Activated CD4-positive, alpha-beta T cell treated with anti-CD3 and anti-CD28 coated beads, Interleukin-10, Interleukin-2, amounts not matched to agents 100 ng/mL and 50 ng/mL, durations not matched to agents 16 hours and 8 hours (primary cell): ENCODE measurements at regions not wholly inside any gene's neighbourhood (a gene's known extent, or its start where the extent isn't known, plus 50 kb on each side); places are given as distances from the start of the nearest gene placed in this dataset.

Experiments used
- DNase-seq: peaks from one replicate; pipeline ENCODE4 v3.0.0-alpha.2; 2020

DNA sequence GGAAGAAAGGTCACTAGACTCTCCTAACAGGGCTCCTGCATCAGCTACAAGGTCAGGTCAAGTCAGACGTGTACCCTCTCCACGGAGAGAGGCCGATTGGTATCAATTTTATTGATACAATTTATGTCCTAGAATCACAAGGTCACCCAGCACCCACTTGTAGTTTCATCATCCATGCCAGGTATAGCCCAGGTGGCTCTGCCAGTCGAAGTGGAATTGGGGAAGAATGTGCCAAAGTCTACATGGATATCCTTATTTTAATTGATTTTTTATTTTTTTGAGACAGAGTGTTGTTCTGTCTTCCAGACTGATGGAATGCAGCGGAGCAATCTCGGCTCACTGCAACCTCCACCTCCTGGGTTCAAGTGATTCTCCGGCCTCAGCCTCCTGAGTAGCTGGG is 334.1 kb downstream of the SHANK2 start:
- no peak for DNase-seq

DNA sequence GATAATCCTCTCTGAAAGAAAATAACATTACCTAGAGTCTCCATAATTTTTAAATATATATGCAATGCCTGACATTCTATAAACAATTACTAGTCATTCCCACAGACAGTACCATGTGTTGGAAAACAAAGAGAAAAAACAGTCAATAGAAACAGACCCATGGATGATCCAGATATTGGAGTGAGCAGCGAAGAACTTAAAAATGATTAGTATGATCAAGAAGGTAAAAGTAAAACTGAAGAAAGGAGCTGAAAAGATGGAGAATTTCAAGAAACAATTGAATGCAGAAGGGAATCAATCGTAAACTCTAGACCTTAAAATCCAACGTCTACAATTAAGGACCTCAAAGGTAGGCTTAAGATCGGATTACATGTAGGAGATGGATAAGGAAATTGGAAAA is 330.6 kb downstream of the SHANK2 start:
- DNase-seq: no peak

DNA sequence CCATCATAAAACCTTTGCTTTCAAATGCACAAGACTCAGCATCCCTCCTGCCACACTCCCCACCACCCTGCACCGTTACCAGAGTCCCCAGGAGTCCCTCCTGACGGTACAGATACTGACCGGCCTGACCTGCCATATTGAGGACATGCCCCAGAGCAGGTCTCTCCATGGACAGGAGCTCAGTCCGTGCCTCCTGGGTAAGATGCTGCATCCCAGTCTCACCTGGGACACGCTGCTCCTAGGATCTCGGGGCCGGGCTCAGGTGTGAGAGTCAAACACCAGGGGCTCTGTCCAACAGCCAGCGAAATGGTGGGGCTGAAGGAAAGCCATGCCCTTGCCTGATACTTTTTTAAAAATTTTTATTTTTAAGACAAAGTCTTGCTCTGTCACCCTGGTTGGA is 328.3 kb downstream of the SHANK2 start:
- DNase-seq: no peak

DNA sequence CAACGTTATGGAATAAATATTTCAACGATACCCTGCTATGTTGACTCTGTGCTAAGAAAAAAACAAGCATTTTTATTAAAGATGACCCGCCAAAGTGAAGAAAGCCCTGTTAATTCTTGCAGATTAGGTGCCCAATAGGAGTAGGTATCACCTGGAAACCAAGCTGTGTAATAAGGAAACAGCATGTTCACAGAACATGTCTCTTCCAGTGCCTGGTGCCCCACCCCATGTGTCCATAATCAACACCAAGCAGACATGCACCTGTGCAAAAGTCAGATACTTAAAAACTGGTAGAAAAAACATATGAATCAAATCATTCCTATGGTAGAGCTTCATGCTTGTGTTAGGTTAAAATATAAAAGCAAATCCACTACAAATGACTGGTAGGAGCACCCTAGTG is 327.1 kb downstream of the SHANK2 start:
- no peak for DNase-seq

DNA sequence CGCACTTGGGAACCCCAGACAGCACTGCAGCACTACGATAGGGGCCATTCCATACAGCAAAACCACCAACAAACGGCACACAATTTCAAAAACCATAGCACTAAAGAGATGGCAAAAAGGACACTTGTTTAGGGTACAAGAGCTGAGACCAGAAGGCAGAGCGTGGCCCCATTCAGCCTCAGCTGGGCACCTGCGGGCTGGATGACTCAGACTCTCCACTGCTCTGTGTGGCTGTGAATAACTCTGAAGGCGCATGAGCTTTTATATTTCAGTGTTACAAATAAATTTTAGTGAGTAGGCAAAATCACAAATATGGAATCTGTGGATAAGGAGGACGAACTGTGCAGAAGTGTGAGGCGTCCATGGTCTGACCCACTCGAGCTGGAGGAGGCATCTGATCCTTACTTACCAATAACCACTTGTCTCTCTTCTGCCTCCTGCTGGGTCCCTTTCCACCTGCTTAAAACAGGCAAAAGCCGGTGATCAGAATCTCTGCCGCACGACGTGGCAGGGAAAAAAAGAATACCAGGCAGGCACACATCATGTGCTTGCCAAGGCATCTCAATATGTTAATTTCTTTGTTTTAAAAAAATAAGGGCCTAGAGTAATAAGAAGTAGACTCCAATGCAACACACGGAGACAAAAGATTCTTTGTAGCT is 325.7 kb downstream of the SHANK2 start:
- DNase-seq: no peak

DNA sequence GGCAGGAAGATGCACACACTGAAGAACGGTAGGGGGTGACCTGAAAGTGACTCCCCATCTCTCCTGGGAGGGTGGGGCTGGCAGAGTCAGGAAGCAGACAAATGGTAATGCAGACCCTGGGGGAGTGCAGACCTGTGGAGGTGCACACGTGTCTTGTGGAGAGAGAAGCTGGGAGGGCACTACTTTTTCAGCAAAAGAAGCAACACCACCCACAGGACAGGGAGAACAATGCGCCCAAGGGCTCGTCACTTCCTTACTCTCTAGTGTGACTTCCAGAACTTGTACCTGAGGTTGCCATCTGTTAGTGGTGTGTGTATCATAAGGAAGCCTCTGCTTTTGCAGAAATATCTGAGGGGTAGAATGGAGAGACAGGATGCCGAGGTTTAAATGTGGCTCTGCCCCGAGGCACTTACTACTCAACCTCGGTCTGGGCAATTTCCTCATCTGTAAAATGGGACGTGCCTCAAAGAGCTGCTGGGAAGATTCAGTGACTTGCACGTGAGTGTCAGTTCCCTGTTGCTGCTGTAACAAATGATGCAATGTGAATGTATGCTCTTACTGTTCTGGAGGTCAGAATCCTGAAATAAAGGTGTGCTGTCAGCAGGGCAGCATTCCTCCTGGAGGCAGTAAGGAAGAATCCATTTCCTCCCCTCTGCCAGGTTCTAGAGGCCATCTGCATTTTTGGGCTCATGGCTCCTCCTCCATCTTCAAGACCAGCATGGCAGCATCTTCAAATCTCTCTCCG is 323.4 kb downstream of the SHANK2 start:
- no peak for DNase-seq

DNA sequence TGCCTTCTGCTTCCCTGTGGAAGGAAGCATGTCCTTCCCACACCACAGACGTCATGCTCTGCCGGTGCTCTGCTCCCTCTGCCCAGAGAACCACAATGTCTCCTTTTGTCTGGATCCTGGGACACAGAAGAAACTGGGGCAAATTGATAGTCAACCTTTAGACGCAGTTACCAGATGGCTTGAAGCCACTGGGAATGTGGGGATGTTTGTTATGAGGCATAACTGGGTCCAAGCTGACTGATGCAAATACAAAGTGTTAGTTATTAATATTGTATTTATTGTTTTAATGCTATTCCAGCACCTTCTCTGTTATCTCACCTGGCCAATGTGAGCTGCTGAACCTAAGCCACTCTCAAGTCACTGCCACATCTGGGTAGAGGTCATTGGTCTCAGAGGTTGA is 322.2 kb downstream of the SHANK2 start:
- DNase-seq: no peak

DNA sequence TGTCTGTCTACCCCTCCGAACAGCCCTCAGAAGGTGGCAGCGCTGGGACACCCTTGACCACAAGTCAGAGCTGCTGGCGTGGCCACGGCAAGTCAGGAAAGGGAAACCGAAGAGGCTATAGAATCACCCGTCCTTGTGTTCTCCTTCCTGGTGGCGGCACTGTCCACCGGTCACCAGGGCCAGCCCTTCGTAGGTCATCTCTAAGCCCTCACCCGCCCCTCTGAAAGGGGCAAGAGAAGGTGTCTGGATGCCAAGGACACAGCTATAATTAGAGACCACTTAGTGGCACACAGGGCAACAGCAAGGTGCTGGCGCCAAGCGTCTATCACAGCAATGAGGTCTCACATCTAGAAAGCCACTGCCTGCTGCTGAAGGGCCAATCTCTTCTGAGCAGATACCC is 320.9 kb downstream of the SHANK2 start:
- no peak for DNase-seq

DNA sequence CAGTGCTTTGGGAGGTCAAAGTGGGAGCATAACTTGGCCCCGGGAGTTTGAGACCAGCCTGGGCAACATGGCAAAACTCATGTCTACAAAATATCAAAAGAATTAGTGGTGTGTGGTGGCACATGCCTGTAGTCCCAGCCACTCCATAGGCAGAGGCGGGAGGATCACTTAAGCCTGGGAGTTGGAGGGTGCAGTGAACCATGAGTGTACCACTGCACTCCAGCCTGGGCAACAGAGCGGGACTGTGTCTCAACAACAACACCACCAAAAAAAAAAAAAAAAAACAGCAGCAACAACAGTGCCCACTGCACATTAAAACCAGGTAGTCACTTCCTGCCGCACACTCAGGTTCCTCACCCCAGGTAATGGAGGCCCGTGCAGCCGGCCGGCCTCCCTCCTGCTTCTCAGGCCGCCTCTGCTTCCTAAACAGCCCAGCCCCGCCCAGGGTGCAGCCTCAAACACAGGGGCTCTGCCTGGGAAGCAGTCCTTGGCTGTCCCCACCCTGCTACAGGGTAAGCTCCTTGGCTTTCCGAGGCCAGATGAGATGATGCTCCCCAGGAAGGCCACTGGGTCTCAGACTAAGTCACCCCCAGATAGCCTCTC is 318.3 kb downstream of the SHANK2 start:
- no peak for DNase-seq

DNA sequence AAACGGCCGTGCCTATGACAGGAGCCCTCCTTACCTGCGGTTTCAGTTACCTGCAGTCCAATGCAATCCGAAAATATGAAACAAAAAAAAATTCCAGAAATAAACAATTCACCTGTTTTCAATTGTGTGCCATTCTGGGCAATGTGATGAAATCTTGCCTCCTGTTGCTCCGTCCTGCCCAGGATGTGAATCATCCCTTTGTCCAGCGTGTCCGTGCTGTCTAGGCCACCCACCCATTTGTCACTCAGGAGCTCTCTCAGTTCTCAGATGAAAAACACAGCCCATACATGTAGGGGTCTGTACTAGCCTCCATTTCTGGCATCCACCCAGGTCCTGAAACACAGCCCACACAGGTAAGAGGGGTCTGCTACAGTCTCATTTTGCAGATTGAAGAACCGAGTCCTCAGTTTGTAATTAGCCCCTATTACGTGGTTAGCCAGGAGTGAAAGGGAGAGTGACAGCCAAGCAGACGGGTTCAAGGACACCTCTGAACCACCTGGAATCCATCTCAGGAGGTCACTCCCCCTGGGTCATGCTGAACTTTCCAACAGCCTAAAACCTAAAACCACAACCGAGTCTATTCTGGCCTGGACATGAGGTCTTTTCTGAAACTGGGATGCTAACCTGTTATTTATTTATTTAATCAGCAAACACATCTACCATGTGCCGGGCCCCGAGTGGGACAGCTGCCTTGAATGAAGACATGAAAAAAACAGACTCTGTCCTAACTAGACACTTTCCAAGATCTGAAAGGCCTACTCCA is 317.2 kb downstream of the SHANK2 start:
- no peak for DNase-seq

DNA sequence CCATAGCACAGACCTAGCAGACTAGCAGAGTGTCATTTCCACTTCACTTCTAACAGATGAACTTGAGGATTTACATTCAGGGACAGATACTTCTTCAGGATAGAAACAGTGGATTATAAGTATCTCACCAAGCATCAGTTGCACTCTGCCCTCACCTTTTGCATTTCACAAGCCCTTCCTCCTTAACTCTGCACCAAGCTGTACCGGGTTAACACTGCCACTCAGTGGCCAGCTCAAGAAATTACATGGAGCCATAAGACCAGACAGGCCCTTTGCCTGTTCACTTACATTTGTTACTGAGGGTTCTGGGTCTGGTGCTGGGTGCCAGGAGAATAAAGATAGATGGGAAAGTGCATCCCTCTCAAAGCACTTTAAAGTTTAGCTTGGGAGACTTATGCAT is 309.8 kb downstream of the SHANK2 start:
- DNase-seq: no peak

DNA sequence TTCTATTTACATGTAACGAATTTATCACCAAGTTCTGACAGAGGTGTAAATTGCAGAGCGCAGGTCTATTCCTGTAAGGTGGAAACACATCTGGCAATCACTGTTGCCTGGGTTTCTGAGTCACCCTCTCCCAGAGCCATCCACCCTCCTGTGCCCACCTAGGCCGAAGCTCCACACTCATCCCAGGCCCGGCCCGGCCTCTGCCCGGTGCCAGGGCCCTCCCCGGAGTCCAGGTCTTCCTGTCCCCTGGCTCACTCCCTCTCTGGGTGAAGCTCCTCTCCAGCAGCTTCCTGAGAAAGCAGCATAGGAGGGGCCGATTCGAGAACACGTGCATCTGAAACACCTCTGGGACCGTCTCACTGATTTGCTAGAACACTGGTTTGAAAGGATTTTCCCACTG is 308.2 kb downstream of the SHANK2 start:
- no peak for DNase-seq

DNA sequence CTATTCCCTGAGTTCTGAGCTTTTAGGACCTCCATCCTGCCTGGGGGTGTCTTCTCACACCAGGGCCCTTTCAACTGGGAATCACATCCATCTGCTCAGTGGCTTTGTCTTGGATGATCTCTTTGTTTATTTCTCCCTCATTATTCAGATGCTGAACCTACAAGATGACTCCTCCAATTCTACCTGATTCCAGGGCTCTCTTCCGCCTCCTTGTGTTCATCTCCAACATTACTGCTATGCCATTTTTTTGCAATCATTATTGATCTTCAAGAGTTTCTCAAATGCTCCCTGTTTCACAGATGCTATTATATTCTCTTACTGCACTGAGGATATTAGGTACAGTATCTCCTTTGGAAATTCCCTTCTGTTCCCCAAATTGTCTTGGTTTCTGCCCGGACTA is 307.7 kb downstream of the SHANK2 start:
- no peak for DNase-seq

DNA sequence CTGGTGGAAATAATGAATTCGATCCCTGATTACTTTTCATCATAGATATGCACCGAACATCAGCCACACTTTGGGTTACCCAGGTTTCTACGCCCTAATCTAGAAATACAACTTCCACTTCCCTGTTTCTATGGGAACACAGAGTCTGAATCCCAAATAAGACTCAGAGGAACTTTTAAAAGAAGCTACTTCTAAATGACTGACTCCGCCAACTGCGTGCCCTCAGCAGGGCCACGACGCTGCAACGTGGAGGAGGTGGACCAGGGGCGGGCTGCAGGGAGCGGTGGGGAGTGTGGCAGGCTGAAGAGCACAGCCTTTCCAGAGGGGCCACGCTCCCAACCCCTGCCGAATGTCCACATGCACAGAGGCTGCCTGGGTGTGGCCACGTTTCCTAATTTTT is 304.0 kb downstream of the SHANK2 start:
- no peak for DNase-seq

DNA sequence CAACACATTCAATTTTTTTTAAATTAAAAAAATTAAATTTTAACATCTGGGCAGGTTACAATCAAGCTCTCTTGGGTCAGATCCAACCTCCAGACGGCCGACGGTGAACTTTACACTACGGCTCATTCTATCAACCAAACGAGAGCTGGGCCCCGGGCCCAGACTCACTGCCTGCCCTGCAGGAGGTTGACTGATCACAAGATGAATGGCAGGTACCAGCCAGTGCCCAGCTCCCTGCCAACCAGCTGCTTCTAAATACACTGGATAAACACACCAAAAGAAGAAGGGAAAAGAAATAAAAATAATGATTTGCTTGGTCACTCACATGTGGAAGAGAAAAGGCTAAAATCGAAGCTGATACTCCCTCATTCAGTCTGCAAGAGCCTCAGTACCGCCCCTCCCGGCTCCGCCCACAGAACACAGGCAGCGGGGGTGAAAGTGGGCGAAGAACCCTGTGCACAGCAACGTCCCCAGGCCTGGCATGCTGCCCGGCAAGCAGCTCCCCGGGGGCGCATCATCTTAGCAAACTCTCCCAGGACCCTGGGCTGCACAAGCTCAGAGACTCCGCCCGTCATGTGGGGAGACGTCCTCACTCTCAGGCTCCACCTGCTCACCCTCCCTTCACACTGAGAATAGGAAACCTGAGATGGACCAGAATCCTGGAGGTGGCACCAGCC is 303.4 kb downstream of the SHANK2 start:
- no peak for DNase-seq

DNA sequence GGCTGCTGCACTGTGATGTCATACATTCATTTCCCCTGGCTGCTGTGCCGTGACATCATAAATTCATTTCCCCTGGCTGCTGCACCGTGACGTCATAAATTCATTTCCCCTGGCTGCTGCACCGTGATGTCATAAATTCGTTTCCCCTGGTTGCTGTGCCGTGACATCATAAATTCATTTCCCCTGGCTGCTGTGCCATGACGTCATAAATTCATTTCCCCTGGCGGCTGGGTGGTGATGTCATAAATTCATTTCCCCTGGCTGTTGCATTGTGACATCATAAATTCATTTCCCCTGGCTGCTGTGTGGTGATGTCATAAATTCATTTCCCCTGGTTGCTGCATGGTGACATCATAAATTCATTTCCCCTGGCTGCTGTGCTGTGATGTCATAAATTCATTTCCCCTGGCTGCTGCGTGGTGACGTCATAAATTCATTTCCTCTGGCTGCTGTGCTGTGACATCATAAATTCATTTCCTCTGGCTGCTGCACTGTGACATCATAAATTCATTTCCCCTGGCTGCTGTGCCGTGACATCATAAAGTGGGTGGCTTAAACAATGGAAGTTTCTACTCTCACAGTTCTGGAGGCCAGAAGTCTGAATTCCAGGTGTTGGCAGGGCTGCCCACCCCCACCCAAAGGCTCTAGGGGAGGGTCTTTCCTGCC is 301.1 kb downstream of the SHANK2 start:
- no peak for DNase-seq

DNA sequence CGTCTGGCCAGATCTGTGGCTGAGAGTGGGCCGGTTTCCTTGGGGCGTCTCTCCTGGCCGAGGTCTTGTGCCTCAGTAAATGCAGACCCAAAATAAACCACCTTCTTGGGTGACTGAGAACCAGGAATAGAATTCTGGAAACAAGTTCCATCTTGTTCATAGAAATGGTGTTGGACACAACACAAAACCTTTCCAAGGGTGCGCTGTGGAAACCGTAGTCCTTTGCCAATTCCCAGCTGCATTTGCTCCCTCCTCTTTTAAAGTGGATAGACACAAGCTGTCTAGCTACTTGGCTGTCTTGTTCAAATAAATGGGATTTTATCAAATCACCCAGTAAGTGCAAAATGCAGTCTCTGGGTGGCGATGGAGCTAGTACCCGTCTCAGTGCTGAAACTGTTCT is 300.2 kb downstream of the SHANK2 start:
- DNase-seq: no peak

DNA sequence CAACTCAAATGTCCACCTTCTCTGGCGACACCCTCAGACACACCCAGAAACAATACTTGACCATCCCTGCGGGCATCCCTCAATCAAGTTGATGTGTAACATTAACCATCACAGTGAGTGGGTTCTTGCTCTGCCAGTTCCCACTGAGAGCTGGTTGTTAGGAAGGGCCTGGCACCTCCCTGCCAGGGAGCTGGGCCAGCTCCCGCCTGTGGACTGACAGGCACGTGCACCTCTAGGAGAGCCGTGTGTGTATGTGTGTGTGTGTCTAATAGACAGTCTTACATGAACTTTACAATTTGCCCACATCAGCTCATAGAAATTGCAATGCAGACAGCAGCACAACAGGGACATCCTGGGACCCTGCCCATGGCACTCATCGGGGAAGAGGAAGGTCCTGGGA is 298.7 kb downstream of the SHANK2 start:
- DNase-seq: no peak

DNA sequence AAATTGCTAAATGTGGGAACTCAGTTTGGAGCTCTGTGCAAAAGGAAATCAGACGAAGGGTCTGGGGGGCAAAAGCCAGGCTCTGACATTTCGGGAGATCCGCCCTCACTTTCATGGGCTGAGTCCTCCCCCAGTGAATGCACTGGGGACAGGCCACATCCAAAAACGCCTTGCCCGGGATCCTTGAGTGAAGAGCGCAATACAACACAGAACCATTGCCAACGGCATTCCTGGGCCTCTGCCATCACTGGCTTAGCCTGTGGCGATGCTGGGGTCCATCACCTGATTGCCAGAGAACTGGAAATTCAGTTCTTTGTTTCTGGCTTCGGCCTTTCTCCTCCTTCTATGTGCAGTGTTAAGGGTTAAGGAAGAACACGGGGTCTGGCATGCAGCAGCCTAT is 297.9 kb downstream of the SHANK2 start:
- DNase-seq: no peak
